ENCODE measurements at regions not wholly inside any gene's neighbourhood (a gene's known extent, or its start where the extent isn't known, plus 50 kb on each side); places are given as distances from the start of the nearest gene placed in this dataset.

DNA sequence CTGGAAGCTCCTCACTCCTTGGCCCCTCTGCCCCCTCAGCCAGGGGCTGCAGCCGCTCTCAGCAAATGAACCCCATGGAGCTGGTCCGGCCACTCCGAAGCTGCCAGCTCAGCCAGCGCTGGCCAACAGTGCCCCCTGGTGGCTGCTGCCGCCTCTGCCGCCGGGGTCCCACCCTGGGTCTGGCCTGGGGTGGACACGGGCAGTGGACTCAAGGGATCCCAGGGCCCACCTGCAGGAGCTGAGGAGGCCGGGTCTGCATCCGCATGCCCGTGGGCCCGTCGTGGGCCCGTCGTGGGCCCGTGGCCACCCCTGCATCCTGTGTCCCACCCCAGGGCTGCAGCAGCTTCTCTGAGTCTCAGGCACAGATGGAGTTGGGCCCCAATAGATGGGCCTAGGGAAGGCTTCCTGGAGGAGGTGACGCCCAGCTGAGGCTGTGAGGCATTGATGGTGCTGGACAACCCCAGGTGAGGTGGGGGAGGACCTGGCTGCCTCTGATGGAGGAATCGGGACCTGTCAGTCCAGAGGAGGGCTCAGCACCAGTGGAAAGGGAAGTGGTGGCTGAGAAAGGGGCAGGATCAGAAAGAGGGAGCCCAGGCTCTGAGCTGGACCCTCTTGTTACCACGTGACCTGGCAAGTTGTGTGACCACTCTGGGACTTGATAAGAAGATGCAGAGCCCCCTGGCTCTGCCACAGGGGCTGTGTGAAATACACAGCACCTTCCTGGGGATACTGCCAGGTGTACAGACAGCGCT, 522.3 kb downstream of the BRD1 start:
- POLR2A ChIA-PET: no interaction called here
- H3K27me3 Mint-ChIP-seq: peaks cover 13 to 67% (median 50%) of the 10 kb centered on the region in 5 donors
- no peak overlapping the region for H3K27ac Mint-ChIP-seq
- H3K36me3 Mint-ChIP-seq: no peaks in the 10 kb centered on the region
- H3K4me3 Mint-ChIP-seq: no peak overlapping the region
- peaks cover 0 to 2% (median under 1%) of the 10 kb centered on the region in 4 donors for H3K4me1 Mint-ChIP-seq
- H3K9me3 Mint-ChIP-seq: peaks cover 0 to 1% (median 0%) of the 10 kb centered on the region in 9 donors
- ATAC-seq (no peak), DNase-seq (peak in 9 of 10 donors; percentile 24 to 63 (median 48))

DNA sequence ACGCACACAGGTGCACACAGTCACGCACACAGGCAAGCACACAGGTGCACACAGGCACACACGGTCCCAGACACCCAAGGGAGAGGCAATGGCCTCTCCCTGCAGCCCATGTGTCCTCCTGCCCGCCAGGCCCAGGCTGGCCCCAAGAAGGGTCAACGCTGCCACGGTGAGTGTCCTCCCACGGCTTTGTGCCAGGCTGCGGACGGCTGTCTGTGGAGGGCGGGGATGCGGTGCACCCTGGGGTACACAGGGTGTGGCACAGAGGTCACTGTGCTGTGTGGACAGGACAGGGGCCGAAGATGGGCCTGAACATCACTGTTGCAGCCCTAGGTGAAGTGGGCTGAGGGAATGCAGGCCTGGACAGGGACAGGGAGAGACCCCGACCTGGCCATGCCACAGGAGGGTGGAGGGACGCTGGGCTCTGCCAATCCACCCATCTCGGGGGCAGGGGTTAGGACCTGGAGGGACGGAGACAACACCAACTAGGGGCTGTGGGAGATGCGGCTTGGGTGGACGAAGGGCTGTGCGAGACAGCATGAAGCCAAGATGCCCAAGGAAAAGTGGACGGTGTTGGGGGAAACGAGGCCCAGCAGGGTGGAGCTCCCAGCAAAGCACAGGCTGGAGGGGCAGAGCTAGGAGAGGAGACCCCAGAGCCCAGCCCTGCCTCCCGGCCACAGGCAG, 523.8 kb downstream of the BRD1 start:
- POLR2A ChIA-PET: no interaction called here
- H3K27me3 Mint-ChIP-seq: peaks cover 5 to 53% (median 38%) of the 10 kb centered on the region in 5 donors
- H3K9me3 Mint-ChIP-seq: peaks cover 0 to 2% (median 0%) of the 10 kb centered on the region in 9 donors
- no peak overlapping the region for H3K27ac Mint-ChIP-seq
- peak overlapping the region in 1 of 10 donors; percentile 30 for H3K4me3 Mint-ChIP-seq
- peaks cover 0 to 2% (median 0%) of the 10 kb centered on the region in 4 donors for H3K4me1 Mint-ChIP-seq
- DNase-seq: peak in 1 of 10 donors; percentile 15
- no peak for ATAC-seq
- H3K36me3 Mint-ChIP-seq: no peaks in the 10 kb centered on the region

DNA sequence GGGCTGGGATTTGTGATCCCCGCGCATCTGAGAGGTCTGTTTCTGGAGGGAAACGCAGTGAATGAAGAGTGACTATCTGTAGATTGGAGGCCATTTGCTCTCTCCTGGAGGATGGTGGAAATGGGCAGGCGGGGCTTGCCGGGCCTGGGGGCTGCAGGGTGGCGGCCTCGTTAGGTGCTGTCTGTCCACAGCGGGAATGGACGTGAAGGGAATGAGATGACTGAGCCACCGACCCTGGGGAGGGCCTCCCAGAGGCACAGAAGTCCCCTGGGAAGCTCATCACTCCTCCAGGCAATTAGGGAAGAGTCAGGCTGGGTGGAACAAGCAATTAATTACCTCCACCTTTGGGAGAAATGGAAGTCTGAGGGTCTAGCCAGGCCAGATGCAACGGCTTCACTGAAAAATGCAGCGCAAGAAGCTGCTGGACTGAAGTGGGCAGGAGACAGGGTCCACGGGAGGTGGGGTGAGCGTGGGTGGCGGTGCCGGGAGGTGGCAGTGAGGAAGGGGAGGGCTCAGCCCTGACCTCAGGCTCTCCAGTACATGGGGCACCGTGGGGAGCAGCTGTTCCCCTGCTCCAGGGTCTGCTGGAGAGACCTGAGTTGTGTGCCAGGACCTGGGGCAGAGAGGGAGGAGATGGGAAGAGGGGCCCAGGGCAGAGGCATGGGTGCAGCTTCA, 524.5 kb downstream of the BRD1 start:
- no peak for ATAC-seq
- H3K36me3 Mint-ChIP-seq: no peaks in the 10 kb centered on the region
- H3K9me3 Mint-ChIP-seq: peaks cover 0 to 2% (median 0%) of the 10 kb centered on the region in 9 donors

DNA sequence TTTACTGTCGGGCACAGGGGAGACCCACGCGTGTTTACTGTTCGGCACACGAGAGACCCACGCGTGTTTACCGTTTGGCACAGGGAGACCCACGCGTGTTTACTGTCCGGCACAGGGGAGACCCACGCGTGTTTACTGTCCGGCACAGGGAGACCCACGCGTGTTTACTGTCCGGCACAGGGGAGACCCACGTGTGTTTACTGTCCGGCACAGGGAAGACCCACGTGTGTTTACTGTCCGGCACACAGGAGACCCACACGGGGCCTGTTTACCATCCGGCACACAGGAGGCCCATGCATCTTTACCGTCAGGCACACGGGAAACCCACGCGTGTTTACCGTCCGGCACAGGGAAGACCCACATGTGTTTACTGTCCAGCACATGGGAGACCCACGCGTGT, 525.1 kb downstream of the BRD1 start:
- DNase-seq (peak in 1 of 10 donors; percentile 2), ATAC-seq (no peak)
- Mint-ChIP-seq H3K27me3 (peaks cover 2 to 39% (median 28%) of the 10 kb centered on the region in 5 donors), H3K27ac (peak overlapping the region in 1 of 10 donors; percentile 48), H3K36me3 (no peaks in the 10 kb centered on the region), H3K9me3 (peaks cover 0 to 2% (median 0%) of the 10 kb centered on the region in 9 donors), H3K4me3 (no peak overlapping the region), H3K4me1 (peaks cover 0 to 2% (median 0%) of the 10 kb centered on the region in 4 donors)
- POLR2A ChIA-PET: no interaction called here

More for the DNA sequence above, 524.5 kb downstream of the BRD1 start:
- H3K4me1 Mint-ChIP-seq: peaks cover 0 to 2% (median 0%) of the 10 kb centered on the region in 4 donors
- POLR2A ChIA-PET: no interaction called here
- peak in 1 of 10 donors; percentile 14 for DNase-seq
- H3K27ac Mint-ChIP-seq: peak overlapping the region in 1 of 10 donors; percentile 48
- no peak overlapping the region for H3K4me3 Mint-ChIP-seq
- H3K27me3 Mint-ChIP-seq: peaks cover 5 to 45% (median 35%) of the 10 kb centered on the region in 5 donors

DNA sequence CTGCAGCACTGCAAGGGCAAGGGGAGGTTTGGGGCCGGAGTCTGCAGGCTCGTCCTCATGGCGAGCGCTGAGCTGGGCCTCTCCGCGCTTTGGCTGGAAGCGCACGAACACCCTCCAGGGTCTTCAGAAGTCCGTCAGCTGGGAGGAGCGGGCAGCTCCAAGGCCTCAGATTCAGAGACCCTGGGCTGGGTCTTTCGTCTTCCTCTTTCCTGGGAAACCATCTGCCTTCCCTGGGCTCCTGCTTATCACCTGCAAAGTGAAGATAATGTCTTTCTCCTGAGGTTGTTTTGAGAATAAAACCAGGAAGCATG, 525.6 kb downstream of the BRD1 start:
- Mint-ChIP-seq H3K4me1 (peaks cover 0 to 2% (median 0%) of the 10 kb centered on the region in 4 donors), H3K36me3 (no peaks in the 10 kb centered on the region), H3K27me3 (peaks cover 2 to 37% (median 26%) of the 10 kb centered on the region in 5 donors), H3K27ac (no peak overlapping the region), H3K4me3 (no peak overlapping the region), H3K9me3 (peaks cover 0 to 2% (median 0%) of the 10 kb centered on the region in 9 donors)
- ATAC-seq (no peak), DNase-seq (peak in 1 of 10 donors; percentile 15)
- POLR2A ChIA-PET: no interaction called here

DNA sequence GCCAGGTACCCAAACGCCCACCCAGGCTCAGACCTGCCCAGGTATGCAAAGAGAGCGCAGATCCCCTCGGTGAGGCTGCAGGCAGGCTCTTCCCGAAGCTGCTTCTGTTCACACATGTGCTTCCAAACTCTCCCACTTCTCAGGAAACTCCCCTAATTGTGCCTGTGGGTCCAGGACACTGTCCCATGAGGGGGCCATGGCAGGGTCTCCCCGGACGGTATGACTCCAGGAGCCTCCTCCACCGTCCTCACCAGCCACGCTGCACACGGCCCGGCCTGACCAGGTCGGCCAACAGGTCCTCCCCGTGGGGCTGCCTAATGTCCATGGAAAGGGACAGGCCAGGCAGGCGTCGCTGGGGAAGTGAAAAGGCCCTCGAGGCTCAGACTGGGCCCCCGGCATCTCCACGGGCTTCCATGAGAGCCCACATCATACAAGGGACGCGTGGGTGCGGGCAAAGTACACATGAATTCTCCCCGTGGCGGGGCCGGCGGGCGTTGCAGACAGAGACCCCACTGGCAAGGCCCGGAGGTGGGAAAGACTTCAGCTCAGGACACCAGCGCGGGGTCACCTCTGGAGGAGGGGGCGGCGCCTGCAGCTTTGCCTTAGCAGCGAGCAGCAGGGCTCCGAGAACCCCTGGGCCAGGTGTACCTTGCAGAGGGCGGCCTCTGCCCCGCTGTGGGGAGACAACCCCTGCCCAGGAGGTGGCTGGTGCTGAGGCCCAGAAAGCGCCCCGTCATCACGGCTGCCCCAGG, 526.1 kb downstream of the BRD1 start:
- Mint-ChIP-seq H3K4me1 (peaks cover 0 to 2% (median 0%) of the 10 kb centered on the region in 4 donors), H3K4me3 (no peak overlapping the region), H3K27ac (no peak overlapping the region), H3K27me3 (peaks cover 2 to 37% (median 21%) of the 10 kb centered on the region in 5 donors), H3K9me3 (peaks cover 0 to 2% (median 0%) of the 10 kb centered on the region in 9 donors), H3K36me3 (no peaks in the 10 kb centered on the region)
- ATAC-seq: no peak
- POLR2A ChIA-PET: no interaction called here
- DNase-seq: peak in 1 of 10 donors; percentile 2

DNA sequence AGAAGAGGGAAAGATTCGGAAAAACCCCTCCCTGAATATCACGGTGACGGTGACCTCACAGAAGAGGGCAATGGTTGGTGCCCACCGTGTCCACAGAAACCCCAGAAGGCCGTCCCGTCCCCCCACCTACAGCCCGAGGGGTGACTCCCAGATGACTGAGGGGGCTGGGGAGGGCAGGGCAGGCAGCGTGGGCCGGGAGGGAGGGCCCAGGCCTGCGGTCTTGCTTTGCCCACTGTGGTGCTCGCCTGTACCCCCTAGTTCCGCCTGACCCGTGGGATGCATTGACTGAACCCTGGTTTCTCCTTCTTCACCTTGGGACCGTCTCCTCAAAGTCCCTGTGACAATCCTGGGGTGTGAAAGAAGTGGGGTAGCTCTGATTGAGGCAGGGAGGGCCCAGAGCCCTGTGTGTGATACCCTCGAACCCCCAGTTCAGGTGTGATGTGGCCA, 526.7 kb downstream of the BRD1 start:
- Mint-ChIP-seq H3K27me3 (peaks cover 2 to 37% (median 21%) of the 10 kb centered on the region in 5 donors), H3K36me3 (no peaks in the 10 kb centered on the region), H3K9me3 (peaks cover 0 to 2% (median 0%) of the 10 kb centered on the region in 9 donors), H3K27ac (peak overlapping the region in 1 of 10 donors; percentile 89), H3K4me3 (no peak overlapping the region), H3K4me1 (peaks cover 0 to 2% (median 0%) of the 10 kb centered on the region in 4 donors)
- POLR2A ChIA-PET: no interaction called here
- ATAC-seq (no peak), DNase-seq (peak in 1 of 10 donors; percentile 12)

DNA sequence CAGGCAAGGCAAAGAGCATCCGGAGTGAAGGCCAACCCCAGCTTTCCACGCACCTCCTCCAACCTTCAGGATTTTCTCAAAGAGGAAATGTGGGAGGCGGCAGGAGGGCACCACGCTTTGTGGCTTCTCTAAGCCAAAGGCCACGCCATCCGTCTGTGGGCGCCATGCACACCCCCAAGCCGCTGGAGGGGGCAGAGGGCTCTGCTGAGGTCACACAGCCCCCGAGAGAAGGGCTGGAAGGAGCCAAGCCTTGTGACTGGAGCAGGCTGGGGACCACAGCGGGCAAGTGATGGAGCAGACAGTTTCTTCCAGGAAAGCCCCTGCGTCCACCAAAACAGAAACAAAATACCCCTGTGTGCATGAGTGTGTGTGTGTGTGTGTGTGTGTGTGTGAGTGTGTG, 527.4 kb downstream of the BRD1 start:
- DNase-seq: peak in 1 of 10 donors; percentile 11
- no peak overlapping the region for H3K4me3 Mint-ChIP-seq
- H3K36me3 Mint-ChIP-seq: no peaks in the 10 kb centered on the region
- no peak overlapping the region for H3K27ac Mint-ChIP-seq
- no peak for ATAC-seq
- peaks cover 2 to 37% (median 21%) of the 10 kb centered on the region in 5 donors for H3K27me3 Mint-ChIP-seq
- peaks cover 0 to 2% (median 0%) of the 10 kb centered on the region in 4 donors for H3K4me1 Mint-ChIP-seq
- H3K9me3 Mint-ChIP-seq: peaks cover 0 to 4% (median 0%) of the 10 kb centered on the region in 9 donors
- POLR2A ChIA-PET: no interaction called here

DNA sequence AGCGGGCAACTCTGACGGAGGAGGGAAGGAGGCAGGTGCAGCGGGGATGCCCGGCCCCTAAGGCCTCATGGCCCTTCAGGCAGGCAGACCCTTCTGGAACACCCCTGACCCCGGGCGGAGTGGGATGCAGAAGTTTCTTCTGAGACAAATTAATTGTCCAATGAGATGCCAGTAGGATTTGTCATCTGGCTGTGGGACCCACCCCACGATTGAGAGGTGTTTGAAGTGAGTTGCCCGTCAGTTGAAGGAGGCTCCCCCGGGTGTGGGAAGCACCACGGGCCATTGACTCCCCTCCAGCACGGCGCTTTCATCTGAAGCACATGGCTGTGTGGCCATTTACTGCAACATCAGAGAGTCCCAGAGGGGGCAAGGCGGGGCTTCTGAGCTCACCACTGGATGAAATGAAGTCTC, 527.8 kb downstream of the BRD1 start:
- H3K36me3 Mint-ChIP-seq: no peaks in the 10 kb centered on the region
- peaks cover 2 to 39% (median 21%) of the 10 kb centered on the region in 5 donors for H3K27me3 Mint-ChIP-seq
- H3K4me3 Mint-ChIP-seq: no peak overlapping the region
- peaks cover 0 to 5% (median 0%) of the 10 kb centered on the region in 9 donors for H3K9me3 Mint-ChIP-seq
- DNase-seq (peak in 1 of 10 donors; percentile 8), ATAC-seq (no peak)
- POLR2A ChIA-PET: no interaction called here
- H3K4me1 Mint-ChIP-seq: peaks cover 0 to 2% (median 0%) of the 10 kb centered on the region in 4 donors
- H3K27ac Mint-ChIP-seq: no peak overlapping the region

DNA sequence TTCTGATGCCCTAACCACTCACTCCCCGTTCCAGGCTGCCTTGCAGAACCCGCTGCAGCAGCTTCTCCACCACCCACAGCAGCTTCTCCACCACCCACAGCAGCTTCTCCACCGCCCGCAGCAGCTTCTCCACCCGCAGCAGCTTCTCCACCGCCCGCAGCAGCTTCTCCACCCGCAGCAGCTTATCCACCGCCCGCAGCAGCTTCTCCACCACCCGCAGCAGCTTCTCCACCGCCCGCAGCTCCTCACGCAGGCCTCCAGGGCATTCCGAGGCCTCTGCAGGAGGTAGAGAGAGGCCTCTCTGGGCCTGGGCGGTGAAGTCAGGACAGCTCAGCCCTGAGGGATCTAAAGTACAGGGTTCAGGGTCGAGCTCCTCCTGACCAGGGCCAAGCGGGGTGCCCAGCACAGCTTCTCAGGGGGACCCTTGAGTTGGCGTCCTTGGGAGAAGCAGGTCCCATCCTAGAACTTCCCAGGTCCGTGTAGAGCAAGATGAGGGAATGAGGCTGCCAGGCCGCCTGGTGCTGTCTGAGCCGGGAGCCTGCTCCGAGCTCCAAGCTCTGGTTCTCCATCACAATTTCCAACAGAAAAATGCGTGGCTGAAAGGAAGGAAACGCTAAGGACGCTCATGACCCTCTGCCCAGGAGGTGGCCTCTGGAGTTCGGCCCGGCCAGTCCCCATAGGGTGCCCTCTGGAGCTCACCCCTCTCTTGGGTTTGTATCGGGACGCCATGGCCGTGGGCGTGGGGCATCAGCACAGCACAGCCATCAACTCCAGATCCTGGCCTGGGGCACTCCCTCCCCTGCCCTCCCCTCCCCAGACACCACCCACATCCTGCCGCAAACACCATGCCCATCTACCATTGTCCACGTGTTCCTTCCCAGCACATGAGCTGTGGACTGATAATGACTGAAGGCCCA, 528.6 kb downstream of the BRD1 start:
- Mint-ChIP-seq H3K9me3 (peaks cover 0 to 11% (median 3%) of the 10 kb centered on the region in 9 donors), H3K4me3 (no peak overlapping the region), H3K36me3 (peaks cover 0 to 3% (median 0%) of the 10 kb centered on the region in 3 donors), H3K27me3 (peaks cover 2 to 38% (median 16%) of the 10 kb centered on the region in 5 donors), H3K27ac (no peak overlapping the region), H3K4me1 (peaks cover 0 to 2% (median 0%) of the 10 kb centered on the region in 4 donors)
- POLR2A ChIA-PET: no interaction called here
- ATAC-seq (no peak), DNase-seq (peak in 1 of 10 donors; percentile 12)

Measured in naive thymus-derived CD8-positive, alpha-beta T cell (primary cell).